ENCODE measurements at regions not wholly inside any gene's neighbourhood (a gene's known extent, or its start where the extent isn't known, plus 50 kb on each side); places are given as distances from the start of the nearest gene placed in this dataset.

DNA sequence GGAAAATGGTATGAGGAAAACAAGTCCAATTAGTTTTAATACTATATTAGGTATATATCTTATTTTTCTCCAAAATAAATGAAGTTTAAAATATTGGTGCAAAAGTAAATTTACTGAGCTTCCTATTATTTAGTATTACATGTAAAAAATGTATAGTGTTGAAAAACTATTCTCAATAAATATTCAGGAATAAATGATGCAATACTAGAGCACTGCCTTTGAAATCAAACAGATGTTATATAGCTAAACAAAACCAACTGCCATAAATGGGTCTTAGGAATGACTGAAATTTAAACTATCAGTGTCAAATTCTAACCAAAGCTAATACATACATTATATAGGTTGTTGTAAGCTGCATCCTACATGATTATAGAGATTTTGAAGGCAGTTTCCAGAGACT is 1434.0 kb upstream of the LRRTM3 start:
- TF ChIP-seq SUZ12 (IDR thresholded peaks at IDR 0.05; ENCODE audit: extremely low read depth, insufficient read depth, insufficient read length) (no peak), ZNF274 (IDR thresholded peaks at IDR 0.05; ENCODE audit: low read depth, low read length) (no peak), YY1 (IDR thresholded peaks at IDR 0.05; ENCODE audit: insufficient read depth, insufficient read length) (no peak)

All from NT2/D1 (cell line).